ENCODE measurements at regions not wholly inside any gene's neighbourhood (a gene's known extent, or its start where the extent isn't known, plus 50 kb on each side); places are given as distances from the start of the nearest gene placed in this dataset.

GRCh38 chr20:54869765-54870164 is 394.4 kb downstream of the DOK5 start:
- POLR2A ChIA-PET, result no interaction called here
- DNase-seq (no peak), ATAC-seq (ENCODE audit: low read depth) (no peak)
- H3K4me3 ChIP-seq (ENCODE audit: control extremely low read depth in 1 of 5, extremely low read depth in 1 of 5, insufficient read depth in 1 of 5, low read depth in 2 of 5, low read length in 4 of 5), result no peak overlapping the region
- no peak overlapping the region for H3K4me2 ChIP-seq (replicated peaks; ENCODE audit: low read depth, low read length, poor library complexity, severe bottlenecking)
- H4K20me1 ChIP-seq (ENCODE audit: control insufficient read depth, insufficient read depth, low read length, poor library complexity, severe bottlenecking), result no peaks in the 10 kb centered on the region
- WGBS (ENCODE audit: insufficient coverage), result no CpG with 5 or more reads among the region's 3 CpGs
- no peaks in the 10 kb centered on the region for H3K79me2 ChIP-seq (ENCODE audit: control insufficient read depth, insufficient read depth, low read length)
- no peak overlapping the region for H2AFZ ChIP-seq (ENCODE audit: insufficient read depth, low read depth, low read length, poor library complexity, severe bottlenecking)
- intact Hi-C loops (cut with micrococcal nuclease), result no loop called here
- H3K27ac ChIP-seq (ENCODE audit: low read length in 2 of 2), result no peak overlapping the region
- CTCF ChIA-PET, result no interaction called here
- H3K27me3 ChIP-seq (replicated peaks in 1 of 4; ENCODE audit: control extremely low read depth in 1 of 4, control insufficient read depth in 3 of 4, insufficient read depth in 4 of 4, low read length in 3 of 4), result no peaks in the 10 kb centered on the region
- TF ChIP-seq CTCF (IDR thresholded peaks at IDR 0.05), result no peak
- TF ChIP-seq EZH2 (IDR thresholded peaks at IDR 0.05; ENCODE audit: borderline replicate concordance, insufficient read depth, low read depth, low read length, poor library complexity, severe bottlenecking), result no peak
- H3K27me3 Mint-ChIP-seq, result no peaks in the 10 kb centered on the region
- no peaks in the 10 kb centered on the region for H3K4me1 ChIP-seq (ENCODE audit: control insufficient read depth in 2 of 2, insufficient read depth in 2 of 2, low read length in 2 of 2)
- no peak overlapping the region for H3K4me3 Mint-ChIP-seq
- H3K9me3 ChIP-seq (ENCODE audit: control extremely low read depth in 1 of 3, control insufficient read depth in 2 of 3, insufficient read depth in 1 of 3, low read length in 2 of 3), result no peaks in the 10 kb centered on the region
- H3K27ac Mint-ChIP-seq, result no peak overlapping the region
- no peaks in the 10 kb centered on the region for H3K36me3 ChIP-seq (replicated peaks in 1 of 2; ENCODE audit: control extremely low read depth in 1 of 2, control insufficient read depth in 1 of 2, extremely low read depth in 1 of 2, insufficient read depth in 2 of 2, low read length in 1 of 2)
- no peaks in the 10 kb centered on the region for H3K4me1 Mint-ChIP-seq
- H3K9me3 Mint-ChIP-seq (ENCODE audit: insufficient read depth), result no peaks in the 10 kb centered on the region
- H3K9ac ChIP-seq (ENCODE audit: low read length), result no peak overlapping the region

GRCh38 chr20:54865273-54865672 is 389.9 kb downstream of the DOK5 start:
- no peak overlapping the region for H3K27ac Mint-ChIP-seq
- TF ChIP-seq EZH2 (IDR thresholded peaks at IDR 0.05; ENCODE audit: borderline replicate concordance, insufficient read depth, low read depth, low read length, poor library complexity, severe bottlenecking), result no peak
- TF ChIP-seq CTCF (IDR thresholded peaks at IDR 0.05), result no peak
- H3K9ac ChIP-seq (ENCODE audit: low read length), result no peak overlapping the region
- 100% methylated on average over 1 of the region's 4 CpGs for WGBS (ENCODE audit: insufficient coverage)
- no peak overlapping the region for H3K4me2 ChIP-seq (replicated peaks; ENCODE audit: low read depth, low read length, poor library complexity, severe bottlenecking)
- ChIA-PET POLR2A (no interaction called here), CTCF (no interaction called here)
- no peak overlapping the region for H3K4me3 ChIP-seq (ENCODE audit: control extremely low read depth in 1 of 5, extremely low read depth in 1 of 5, insufficient read depth in 1 of 5, low read depth in 2 of 5, low read length in 4 of 5)
- no peaks in the 10 kb centered on the region for H3K27me3 Mint-ChIP-seq
- H3K4me1 Mint-ChIP-seq, result no peaks in the 10 kb centered on the region
- H3K9me3 Mint-ChIP-seq (ENCODE audit: insufficient read depth), result no peaks in the 10 kb centered on the region
- no peak overlapping the region for H2AFZ ChIP-seq (ENCODE audit: insufficient read depth, low read depth, low read length, poor library complexity, severe bottlenecking)
- H3K27ac ChIP-seq (ENCODE audit: low read length in 2 of 2), result no peak overlapping the region
- H3K4me1 ChIP-seq (ENCODE audit: control insufficient read depth in 2 of 2, insufficient read depth in 2 of 2, low read length in 2 of 2), result no peaks in the 10 kb centered on the region
- no peaks in the 10 kb centered on the region for H4K20me1 ChIP-seq (ENCODE audit: control insufficient read depth, insufficient read depth, low read length, poor library complexity, severe bottlenecking)
- no peaks in the 10 kb centered on the region for H3K79me2 ChIP-seq (ENCODE audit: control insufficient read depth, insufficient read depth, low read length)
- DNase-seq, result no peak
- H3K4me3 Mint-ChIP-seq, result no peak overlapping the region
- no peaks in the 10 kb centered on the region for H3K27me3 ChIP-seq (replicated peaks in 1 of 4; ENCODE audit: control extremely low read depth in 1 of 4, control insufficient read depth in 3 of 4, insufficient read depth in 4 of 4, low read length in 3 of 4)
- intact Hi-C loops (cut with micrococcal nuclease), result no loop called here
- H3K9me3 ChIP-seq (ENCODE audit: control extremely low read depth in 1 of 3, control insufficient read depth in 2 of 3, insufficient read depth in 1 of 3, low read length in 2 of 3), result no peaks in the 10 kb centered on the region
- ATAC-seq (ENCODE audit: low read depth), result no peak
- no peaks in the 10 kb centered on the region for H3K36me3 ChIP-seq (replicated peaks in 1 of 2; ENCODE audit: control extremely low read depth in 1 of 2, control insufficient read depth in 1 of 2, extremely low read depth in 1 of 2, insufficient read depth in 2 of 2, low read length in 1 of 2)
